OCI-LY3 (cell line): ENCODE measurements at regions not wholly inside any gene's neighbourhood (a gene's known extent, or its start where the extent isn't known, plus 50 kb on each side); places are given as distances from the start of the nearest gene placed in this dataset.

Experiments
- EZH2phosphoT487 ChIP-seq: fragments of 200-600 bp; shearing (Covaris generic); IDR thresholded peaks from 2 replicates; pipeline ENCODE4 v1.6.1; 2018; ENCODE audit warnings: antibody characterized with exemption, mixed run types, low read depth
- TF ChIP-seq, protein P1 (sequence below): fragments of 200-600, 300-600 bp; sonication (generic); IDR thresholded peaks from 2 replicates; pipeline ENCODE4 v1.5.1; 2014; ENCODE audit warnings: antibody characterized with exemption, low read length, low read depth

DNA sequence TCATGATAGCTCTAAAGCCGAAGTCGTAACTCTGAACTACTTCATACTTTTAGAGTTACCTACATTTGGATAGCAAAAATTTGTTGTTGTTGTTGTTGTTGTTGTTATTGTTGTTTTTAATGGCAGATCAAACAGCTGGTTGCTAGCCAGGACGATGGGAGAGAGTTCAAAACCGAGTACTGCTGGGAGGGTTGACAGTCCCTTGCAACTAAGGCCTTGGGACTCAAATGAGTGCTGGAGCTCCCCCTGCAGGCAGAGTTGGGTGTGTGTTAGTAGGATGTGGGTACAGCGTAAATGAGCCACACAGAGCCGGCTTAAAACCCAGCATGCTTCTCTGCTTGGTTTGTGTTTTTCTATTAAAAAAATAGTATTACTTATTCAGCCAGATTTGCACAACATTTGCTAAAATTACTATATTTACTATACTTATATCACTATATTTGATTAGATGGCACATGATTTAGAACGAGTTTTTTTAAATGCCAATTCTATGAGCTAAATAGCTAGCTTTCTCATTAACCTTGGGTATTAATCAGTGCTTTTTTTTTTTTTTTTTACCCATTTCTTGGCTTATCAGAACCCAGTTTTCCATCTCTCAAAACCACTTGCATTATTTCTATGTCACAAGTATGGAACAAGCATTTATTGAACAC, 129.2 kb upstream of the SYT6 start:
- TF ChIP-seq, protein P1, sequence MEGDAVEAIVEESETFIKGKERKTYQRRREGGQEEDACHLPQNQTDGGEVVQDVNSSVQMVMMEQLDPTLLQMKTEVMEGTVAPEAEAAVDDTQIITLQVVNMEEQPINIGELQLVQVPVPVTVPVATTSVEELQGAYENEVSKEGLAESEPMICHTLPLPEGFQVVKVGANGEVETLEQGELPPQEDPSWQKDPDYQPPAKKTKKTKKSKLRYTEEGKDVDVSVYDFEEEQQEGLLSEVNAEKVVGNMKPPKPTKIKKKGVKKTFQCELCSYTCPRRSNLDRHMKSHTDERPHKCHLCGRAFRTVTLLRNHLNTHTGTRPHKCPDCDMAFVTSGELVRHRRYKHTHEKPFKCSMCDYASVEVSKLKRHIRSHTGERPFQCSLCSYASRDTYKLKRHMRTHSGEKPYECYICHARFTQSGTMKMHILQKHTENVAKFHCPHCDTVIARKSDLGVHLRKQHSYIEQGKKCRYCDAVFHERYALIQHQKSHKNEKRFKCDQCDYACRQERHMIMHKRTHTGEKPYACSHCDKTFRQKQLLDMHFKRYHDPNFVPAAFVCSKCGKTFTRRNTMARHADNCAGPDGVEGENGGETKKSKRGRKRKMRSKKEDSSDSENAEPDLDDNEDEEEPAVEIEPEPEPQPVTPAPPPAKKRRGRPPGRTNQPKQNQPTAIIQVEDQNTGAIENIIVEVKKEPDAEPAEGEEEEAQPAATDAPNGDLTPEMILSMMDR, result peak; percentile 82
- TF ChIP-seq EZH2phosphoT487, result no peak
